ENCODE measurements at regions not wholly inside any gene's neighbourhood (a gene's known extent, or its start where the extent isn't known, plus 50 kb on each side); places are given as distances from the start of the nearest gene placed in this dataset.

GRCh38 chr6:6968357-6968730, 139.4 kb upstream of the RREB1 start:
- TF ChIP-seq CTCF (IDR thresholded peaks at IDR 0.05) (no peak), POLR2A (IDR thresholded peaks at IDR 0.05) (no peak)

Data from heart left ventricle (tissue), 13 donors.